GM12873 (cell line): ENCODE measurements at regions not wholly inside any gene's neighbourhood (a gene's known extent, or its start where the extent isn't known, plus 50 kb on each side); places are given as distances from the start of the nearest gene placed in this dataset.

ENCODE experiments used
- TF ChIP-seq, protein P1 (sequence below): IDR thresholded peaks from 2 replicates; pipeline ENCODE4 v1.5.1; 2012; ENCODE audit warnings: low read depth, mild to moderate bottlenecking, moderate library complexity, low read length, control low read depth; ENCODE audit not compliant: insufficient read depth; ENCODE audit errors: missing control alignments

- TF ChIP-seq, protein P1, sequence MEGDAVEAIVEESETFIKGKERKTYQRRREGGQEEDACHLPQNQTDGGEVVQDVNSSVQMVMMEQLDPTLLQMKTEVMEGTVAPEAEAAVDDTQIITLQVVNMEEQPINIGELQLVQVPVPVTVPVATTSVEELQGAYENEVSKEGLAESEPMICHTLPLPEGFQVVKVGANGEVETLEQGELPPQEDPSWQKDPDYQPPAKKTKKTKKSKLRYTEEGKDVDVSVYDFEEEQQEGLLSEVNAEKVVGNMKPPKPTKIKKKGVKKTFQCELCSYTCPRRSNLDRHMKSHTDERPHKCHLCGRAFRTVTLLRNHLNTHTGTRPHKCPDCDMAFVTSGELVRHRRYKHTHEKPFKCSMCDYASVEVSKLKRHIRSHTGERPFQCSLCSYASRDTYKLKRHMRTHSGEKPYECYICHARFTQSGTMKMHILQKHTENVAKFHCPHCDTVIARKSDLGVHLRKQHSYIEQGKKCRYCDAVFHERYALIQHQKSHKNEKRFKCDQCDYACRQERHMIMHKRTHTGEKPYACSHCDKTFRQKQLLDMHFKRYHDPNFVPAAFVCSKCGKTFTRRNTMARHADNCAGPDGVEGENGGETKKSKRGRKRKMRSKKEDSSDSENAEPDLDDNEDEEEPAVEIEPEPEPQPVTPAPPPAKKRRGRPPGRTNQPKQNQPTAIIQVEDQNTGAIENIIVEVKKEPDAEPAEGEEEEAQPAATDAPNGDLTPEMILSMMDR: no peak
Observed at GRCh38 chr11:29481738-29482137, 535.1 kb downstream of the KCNA4 start.

DNA sequence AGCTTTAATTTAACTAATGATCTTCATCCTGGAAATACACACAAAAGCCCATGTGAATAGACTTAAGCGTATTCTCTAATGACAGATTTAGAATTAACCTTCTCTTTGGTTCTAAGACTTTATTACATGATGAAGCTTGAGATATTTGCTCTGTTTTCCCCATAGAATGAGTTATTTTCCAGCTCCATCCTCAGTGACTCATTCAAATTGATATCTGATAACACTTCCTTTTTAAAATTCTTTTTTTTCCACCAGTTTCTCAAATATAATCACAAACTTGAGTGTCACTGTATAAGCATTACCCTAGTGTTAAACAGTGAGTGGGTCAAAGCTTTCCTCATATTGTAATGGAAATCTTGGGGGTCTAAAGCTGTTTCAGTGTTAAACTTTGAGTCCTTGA lies 535.8 kb downstream of the KCNA4 start:
- TF ChIP-seq, protein P1: no peak

- TF ChIP-seq, protein P1: no peak
Observed at GRCh38 chr11:29458252-29458651, 558.6 kb downstream of the KCNA4 start.

- TF ChIP-seq, protein P1: no peak
Observed at GRCh38 chr11:29452146-29452545, 564.7 kb downstream of the KCNA4 start.

- TF ChIP-seq, protein P1: no peak
Observed at GRCh38 chr11:29449281-29450074, 567.4 kb downstream of the KCNA4 start.

GRCh38 chr11:29448246-29448877 lies 568.5 kb downstream of the KCNA4 start:
- TF ChIP-seq, protein P1: no peak

DNA sequence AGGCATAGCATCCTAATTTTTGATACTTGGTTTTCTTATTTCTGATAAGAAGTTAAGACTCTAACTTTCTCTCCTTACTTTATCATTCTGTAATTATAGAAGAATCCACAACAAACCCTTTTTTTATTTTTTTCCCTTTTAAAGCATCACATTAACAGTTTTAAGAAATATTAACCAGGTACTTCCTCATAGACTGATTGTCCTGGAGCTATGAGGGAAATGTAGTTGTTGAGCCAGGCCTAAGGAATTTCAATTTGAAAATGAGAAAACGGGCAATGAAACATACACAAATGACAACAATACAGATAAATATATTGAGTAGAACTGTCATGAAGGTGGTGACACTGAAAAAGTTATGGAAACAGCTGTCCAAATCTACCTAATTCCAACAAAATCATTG lies 569.0 kb downstream of the KCNA4 start:
- TF ChIP-seq, protein P1: no peak
